ENCODE measurements at regions not wholly inside any gene's neighbourhood (a gene's known extent, or its start where the extent isn't known, plus 50 kb on each side); places are given as distances from the start of the nearest gene placed in this dataset.
A peak's percentile ranks its signal among the peaks of the same experiment; 100 is the strongest.

DNA sequence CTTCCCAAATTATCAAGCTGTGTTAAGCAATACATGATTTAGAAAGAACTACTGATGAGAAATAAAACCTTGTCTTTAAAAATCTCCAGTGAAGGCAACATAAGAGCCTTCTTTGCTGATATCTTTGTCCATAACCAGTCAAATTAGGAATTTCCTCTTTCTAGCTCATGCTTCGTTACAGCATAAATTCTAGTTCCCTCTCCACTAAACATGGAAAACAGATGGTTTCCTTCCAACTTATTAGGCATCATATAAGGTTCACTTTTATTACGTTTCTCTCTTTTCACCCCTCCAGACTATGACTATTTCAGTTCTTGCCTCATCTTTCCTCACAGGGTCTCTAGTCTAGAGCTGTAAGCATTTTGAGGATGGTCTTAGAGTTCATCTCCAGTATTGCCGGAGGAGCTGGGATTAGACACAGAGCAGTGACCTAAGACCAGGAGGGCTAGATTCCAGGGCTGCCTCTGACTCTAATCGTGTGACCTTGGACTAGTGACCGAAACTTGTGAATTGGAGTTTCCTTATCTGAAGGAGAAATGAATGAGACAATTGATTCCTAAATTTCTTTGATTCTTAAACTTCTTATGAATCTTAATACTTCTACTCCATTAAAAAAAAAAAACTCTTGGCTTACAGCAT is 195.5 kb upstream of the APCDD1 start:
- DNase-seq = no peak

DNA sequence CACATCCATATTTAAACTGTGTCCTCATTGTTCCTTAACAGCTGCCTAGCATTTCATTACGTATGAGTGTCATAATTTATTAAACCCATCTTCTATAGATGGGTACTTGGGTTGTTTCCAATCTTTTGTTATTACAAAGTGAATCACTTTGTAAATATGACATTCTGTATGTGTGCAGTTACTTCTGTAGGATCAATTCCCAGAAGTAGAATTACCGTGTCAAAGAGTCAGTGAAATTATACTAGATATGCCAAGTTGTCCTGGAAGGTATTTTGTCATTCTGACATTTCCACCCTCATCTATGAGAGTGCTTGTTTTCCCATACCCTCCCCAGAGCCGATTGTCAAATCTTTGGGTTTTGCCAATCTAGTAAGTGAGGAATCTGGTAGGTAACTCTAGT is 194.5 kb upstream of the APCDD1 start:
- DNase-seq = no peak

DNA sequence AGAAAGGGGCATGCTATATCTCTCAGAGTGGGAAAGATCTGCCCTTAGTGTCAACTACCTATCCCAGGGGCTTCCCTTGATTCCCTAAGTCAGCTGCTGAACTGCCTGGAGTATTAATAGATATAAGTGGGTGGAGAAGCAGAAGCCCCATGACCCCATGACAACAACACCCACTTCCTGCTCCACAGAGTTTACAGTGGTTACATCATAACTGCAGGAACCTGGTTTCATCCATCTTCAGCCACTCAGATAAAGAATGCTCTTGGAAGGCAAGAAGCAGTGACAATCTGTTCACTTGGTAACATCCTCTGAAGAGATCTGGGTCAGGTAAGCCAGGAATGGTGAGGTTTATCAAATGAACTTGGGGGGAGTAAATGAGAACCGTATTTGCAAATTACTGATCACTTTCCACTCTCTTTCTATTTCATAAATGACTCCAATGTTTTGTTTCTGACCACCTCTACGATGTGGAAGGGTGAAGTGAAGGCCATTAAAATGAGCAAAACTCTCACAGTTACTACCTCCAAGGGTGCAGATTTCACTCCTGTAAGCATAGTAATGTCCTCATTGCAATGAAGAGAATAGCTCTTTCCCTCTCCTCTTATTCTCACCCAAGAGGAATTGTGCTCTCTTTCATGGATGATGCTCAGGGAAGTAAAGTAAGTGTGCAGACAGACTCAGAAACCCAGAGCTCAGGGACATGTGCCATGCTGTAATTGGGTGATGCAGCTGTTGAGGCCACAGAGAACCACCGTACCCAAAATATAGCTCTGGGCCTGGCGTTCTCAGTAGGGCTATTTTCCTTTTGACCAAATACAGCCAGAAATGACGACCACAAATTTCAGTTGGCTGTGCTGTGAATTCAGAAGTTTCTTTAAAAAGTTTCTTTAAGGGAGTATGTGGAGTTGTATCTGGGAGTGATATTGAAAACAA is 192.8 kb upstream of the APCDD1 start:
- DNase-seq = no peak

DNA sequence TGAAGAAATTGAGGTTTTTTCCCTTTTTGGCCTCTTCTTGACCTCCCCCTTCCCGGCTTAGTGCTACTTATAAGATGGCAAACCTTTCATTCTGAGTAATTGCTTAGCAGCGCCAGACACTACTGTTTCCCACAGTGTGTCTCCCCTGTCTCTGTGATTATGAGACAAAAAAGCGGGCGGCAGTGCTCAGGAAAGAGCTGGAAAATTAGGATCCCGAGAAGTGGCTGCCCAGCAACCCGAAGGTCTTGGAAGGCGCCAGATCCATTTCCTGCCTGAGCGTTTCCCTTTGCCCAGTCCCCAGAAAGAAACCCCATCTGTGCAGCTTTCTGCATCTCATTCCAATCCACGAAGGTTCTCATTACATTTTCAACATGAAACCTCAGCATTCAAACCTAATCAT is 191.9 kb upstream of the APCDD1 start:
- no peak for DNase-seq

DNA sequence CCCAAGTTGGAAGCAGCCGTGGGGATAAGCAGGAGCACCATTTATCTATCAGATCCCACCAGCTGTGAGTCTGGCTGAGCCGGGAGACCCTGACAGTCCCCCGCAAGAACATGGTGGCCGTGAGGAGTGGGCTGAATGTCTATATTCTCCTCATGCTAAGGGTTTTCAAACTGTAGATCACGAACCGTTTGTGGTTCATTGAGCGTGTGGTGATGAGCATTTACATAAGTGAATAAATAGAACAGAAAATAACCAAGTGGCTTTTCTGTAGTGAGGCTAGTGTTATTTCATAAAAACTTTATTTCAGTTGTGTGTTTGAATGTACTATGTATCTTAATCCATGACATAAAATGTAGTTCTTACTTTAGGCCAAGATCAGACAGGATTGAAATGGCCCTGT is 190.2 kb upstream of the APCDD1 start:
- DNase-seq = no peak

DNA sequence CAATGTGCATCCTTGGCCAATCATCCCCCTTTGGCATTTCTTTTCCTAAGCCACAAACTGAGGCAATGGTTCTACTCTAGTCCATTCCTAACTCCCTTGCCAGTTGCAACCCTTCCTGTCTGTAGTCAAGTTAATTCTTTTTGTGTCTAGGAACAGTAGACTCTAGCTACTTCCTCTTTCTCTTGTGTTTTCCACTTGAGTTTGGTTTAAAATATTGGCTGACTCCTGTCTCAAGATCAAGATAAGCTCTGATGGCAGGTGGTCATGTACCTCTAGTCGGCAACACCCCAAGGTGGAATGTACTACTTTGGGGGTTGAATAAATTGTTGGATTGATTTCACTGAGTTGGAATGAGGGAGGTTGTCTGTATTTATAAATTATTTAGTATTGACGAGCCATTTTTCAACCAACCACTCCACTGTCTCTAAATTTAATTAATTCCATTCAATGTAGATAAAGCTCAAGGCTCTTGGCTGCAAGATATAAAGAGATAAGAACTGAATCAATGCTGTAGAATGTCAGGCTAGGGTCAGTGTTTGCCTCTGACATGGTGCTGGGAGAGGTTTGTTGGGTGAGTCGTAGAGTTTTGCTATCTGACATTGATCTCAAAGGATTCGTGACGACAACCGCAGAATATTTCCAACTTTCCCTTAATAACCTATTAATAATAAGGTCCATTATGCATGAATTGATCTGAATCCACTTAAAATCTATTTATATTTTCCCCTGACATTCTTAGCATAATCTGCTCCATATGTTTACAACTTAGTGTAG is 188.7 kb upstream of the APCDD1 start:
- DNase-seq = no peak

DNA sequence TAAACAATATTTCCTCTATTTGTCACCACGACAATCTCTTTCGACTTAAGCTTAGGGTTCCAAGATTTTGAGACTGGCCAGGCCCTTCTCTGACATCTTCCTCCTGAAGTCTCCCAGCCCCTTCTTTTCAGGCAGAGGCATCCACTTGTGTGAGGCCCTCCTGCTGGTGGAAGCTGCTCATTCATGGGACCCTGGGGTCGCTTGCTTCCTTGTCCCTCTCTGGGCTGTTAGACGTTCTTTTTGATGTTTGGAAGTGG is 188.2 kb upstream of the APCDD1 start:
- DNase-seq = no peak

DNA sequence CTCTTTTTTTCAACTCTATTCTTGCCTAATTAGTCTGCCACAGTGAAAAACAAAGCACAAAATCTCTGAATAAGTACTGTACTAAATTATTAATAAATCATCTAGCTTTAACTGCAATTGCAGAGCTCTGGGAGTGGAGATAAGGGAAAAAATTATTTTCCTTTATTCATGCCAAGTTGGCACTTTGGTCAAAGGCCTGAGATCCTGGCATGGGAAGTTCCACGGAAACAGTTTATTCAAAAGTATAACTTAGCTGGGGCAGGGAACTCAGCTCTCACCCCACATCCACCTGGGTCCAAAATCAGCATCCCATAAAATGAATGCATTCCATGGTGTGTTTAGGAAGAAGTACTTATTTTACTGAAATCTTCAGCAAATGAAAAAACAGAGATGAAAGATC is 185.2 kb upstream of the APCDD1 start:
- DNase-seq = no peak

DNA sequence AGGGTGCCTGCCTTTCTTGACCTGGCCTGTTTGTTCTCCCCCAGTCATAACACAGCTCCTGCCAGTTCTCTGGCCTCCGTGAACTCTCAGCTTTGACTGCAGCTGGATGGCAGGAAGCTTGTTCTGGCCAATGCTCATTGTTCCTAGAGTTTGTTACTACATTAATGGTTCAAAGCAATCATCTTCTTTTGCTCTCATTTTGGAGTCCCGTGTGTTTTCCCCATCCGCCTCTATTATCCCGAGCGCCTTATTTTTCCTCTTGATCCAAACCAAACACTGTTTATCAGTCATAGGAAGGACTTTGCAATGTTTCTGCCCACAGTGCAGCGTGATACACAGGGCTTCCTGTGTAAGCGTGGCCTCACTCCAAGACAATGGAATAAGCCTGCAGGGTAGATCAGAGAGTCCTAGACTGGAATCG is 184.3 kb upstream of the APCDD1 start:
- no peak for DNase-seq

DNA sequence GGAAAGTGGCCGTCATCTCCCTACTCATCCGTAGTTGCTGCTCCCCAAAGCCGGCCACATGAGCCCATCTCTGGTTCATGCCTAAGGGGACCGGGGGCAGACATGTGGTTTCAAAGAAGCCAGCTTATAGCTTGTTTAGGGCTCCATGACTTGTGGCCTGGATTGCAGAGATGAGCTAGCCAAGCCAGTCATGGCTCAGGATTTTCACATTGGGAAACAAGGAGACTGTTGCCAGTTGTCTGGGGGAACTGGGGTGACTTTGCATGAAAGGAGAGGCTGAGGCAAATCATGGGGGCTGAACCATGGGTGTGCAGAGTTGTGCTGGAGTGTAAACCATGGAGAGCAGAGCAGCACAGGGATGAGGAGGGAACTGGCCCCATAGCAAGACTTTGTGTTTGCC is 183.0 kb upstream of the APCDD1 start:
- no peak for DNase-seq

DNA sequence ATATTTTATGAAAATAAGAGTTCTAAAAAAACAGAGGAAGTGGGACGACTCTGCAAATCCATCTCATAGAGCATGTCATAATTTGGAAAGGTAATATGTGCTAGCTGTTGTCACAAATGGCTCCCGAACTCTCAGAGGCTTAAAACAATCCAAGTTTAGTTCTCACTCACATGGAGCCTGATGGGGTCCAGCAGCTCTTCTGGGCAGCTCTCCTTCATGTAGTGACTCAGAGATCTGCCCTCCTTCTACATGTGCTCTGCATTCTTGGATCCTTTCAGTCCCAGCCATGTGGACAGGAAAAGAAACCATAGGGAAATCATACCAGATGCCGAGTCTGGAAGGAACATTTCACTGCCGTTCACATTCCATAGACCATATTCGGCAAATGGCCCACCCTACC is 180.1 kb upstream of the APCDD1 start:
- peak; percentile 51 for DNase-seq

DNA sequence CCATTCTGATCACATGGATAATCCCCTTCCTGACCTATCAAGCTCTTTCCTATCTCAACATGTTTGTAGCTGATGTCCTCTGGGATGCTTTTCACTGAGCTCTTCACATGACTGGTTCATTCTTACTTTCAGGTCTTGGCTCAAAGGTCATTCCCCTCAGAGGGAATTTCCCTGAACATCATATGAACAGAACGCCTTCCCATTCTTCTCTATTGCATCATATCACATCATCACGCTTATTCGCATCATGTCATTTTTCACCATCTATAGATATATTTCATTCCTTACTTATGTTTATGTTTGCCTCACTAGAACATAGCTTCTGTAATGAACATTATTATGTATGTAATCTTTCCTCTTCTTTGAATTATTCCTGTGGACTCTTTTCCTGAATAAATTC is 178.9 kb upstream of the APCDD1 start:
- no peak for DNase-seq

DNA sequence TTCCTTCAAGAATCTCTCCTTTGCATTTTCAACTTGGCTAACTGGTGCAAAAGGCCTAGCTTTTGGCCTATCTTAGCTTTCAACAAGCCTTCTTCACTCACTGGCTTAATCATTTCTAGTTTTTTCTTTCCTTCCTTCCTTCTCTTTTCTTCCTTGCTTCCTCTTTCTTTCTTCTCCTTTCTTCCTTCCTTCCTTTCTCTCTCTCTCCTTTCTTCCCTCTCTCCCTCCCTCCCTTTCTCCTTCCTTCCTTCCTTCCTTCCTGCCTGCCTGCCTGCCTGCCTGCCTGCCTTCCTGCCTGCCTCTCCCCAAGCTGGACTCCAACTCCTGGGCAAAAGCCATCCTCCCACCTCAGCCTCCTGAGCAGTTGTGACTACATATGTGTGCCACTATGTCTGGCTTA is 176.2 kb upstream of the APCDD1 start:
- no peak for DNase-seq

DNA sequence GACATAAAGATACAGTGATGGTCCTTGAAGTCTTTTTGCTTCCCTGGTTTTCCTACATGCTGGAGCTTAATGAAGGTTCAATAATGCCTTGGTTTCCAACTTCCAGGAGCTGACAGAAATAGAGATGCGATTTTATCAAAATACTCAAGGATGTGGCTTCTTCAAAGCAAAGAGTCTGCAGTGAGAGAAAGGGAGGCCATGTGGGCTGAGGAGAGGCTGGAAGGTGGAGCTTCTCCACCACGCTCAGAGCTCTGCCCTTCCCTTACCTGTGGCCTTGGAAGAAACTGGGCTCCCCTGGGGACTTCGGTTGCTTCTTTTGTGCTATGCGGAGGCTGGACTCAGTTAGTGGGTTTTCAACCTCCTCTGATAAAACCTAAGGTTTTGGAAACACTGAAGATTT is 175.0 kb upstream of the APCDD1 start:
- no peak for DNase-seq

DNA sequence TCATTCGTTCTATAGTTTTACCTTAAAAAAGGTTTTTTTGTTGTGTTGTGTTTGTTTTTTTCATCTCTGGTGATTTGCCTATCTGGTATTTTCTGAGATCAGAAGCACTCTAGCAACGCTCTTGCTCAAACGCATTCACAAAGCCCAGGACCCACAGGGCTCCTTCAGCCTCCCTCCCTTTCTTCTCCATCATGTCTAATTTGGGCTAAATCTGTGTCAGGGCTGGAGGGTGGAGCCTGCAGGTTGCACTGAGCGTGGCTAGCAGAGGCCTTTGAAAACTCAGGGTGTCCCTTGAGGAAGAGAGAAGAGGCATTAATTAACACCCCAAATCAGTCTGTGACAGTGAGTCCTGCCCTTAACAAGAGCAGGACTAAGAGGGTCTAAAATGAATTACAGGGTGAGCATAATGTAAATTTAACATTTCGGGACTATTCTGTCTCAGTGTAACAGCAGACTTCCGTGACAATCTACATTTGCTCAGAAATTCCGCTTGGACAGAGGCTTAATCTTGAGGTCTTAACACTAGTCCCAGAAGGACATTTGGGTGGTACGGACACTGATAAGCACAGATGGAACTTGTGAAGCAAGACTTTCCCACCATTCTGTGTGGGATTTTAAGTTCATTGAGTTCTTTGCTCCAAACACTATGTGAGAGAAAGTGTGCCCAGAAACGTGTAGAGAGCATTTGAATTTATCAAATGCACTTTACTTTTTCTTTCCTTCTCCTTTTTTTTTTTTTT is 174.4 kb upstream of the APCDD1 start:
- no peak for DNase-seq

DNA sequence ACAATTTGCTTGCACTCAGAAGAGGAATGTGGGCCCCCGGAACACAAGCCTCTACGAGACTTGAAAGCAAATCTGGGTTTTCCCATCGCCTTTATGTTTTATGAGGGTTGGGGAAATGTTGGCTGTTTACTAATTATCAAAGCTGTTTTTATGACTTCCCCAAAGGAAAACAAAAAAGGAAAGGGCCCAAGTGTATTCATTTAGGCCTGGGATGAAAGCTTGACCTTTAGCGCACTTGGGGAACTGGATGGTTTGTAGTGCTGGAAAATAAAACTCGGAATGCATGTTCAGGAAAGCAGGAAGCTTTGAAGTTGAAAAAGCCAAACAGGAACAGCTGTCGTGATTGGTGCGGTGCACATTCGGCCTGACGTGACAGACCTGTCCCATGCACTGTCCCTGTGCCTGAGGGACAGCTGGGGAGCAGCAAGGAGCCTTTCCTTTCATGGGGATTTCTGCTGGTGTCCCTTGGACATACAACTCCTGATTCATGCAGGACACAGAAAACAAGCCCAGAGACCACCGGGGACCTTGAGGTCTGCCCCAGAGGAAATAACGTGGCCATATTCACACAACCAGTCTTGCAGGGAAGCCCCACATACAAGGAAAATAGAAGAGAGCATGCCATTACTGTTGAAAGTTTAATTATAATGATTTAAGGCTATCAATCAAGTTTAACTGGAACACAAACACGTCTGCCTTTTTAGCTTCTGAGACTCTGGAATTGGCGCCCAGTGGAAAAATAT is 169.7 kb upstream of the APCDD1 start:
- no peak for DNase-seq

DNA sequence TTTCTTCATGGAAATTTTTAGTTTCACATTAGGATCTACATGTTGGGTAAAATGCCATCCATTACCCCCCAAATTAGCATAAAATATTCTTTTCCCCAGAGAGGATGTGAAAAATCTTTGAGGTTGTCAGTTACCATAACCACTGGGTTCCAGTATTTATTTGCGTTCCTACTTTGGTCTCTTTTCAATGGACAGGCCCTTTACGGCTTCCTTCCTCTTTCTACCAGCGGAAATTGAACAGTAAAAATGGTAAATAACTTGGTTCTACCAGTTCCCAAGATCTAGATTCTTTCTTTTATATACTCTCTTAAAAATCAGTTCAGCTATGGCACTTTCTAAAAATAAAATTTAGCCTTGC is 169.2 kb upstream of the APCDD1 start:
- no peak for DNase-seq

DNA sequence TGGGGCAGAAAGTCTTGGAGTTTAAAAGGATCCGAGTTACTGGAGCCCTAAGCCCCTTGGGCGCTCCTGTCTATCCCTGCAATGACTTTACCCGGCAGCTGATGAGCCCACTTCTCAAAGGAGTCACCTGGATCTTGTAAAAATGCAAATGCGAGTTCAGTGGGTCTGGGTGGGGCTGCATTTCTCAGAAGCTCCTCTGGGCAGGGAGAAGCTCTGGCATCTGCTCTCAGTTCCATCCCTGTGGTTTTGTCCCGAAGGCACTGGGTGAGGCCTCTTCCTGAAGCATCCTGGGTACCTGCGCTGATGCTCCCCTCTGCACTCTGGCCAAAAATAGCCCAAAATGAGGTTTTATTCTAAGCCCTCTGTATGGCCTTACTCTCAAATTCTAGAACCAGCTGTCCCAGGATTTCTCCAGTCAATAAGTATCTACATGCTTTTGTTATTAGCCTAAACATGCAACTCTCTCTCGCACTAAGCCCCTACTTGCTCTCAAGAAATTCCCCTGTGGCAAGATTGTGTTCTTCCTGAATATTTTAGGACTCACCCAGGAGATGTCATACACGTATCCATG is 167.8 kb upstream of the APCDD1 start:
- DNase-seq = no peak

DNA sequence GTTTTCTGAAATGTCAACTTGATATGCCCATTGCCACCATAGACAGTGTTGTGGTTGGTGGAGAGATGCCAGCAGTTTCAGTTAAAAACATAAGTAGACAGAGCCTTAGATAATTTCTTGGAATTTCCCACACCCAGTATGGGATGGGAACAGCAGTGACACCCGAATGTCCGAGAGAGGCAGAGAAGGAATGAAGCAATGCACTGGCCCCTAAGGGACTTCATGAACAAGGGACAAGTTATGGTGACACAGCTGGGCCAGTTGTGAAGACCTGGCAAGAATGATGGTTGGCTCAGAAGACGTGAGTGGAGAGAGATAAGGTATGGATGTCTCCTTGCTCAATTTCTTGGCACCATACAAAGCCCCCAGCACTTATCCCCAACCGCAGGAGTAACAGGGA is 165.2 kb upstream of the APCDD1 start:
- DNase-seq = no peak

DNA sequence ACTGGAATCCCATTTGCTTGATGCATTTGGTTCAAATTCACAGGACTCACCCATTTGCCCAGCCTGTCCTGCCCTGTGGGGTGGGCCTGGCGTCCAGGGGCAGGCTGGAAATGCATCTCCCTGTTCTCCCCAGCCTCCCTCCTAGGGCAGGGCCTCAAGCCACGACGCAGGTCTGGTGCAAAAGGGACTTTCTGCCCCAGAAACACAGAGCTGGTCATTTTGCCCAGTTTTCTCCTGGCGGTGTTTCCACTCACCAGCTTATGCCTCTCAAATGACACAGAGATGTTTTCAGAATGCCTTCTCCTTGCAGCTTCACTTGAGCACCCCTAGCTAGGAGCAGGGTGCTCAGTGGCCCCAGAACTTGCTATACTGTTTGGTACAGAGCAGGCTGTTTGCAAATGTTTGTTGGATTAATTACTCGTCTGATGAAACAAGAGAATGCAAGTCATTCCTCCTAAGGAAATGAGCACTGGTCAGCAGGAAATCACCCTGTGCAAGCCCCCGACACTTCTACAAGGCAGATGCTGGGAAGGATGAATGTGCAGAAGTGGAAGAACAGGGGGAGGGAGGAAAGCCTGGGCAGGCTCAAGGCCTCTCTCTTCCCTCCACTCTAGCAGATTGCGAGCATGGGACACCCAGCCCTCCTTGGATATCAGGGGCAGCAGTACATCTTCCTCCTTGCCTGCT is 164.3 kb upstream of the APCDD1 start:
- DNase-seq = no peak

DNA sequence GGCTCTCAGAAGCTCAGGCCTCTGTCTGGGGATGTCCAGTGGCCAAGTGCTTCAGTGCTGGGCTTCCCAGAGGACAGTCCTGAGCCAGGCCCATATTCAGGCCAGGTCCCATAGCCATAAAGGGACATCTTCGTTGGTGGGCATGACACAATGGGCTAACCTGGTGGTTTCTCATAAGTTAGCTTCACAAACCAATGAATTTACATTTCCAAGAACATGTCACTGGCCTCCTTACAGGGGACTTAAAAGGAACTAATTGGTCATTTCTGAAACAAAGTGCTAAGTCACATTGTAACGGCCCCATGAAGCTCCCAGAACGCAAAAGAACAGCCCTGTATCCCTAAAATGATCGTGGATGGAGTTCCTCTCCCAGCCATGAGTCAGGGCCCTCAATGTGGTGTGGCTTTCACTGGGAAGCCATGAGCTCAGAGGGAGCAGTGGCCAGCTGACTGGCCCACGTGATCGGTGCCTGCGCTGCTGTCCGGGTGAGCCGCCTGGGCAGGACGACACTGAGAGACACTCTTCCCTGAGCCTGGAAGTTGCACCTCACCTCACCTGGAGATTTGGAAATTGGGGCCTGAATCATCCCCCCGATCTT is 163.7 kb upstream of the APCDD1 start:
- DNase-seq = no peak

Measured in right hindlimb (tissue), 1 donor.